ENCODE measurements at regions not wholly inside any gene's neighbourhood (a gene's known extent, or its start where the extent isn't known, plus 50 kb on each side); places are given as distances from the start of the nearest gene placed in this dataset.
"Not testable (repeated sequence)": the region's sequence is repeated elsewhere in the genome, so short reads cannot be mapped to it uniquely, and the experiment has no call there.

DNA sequence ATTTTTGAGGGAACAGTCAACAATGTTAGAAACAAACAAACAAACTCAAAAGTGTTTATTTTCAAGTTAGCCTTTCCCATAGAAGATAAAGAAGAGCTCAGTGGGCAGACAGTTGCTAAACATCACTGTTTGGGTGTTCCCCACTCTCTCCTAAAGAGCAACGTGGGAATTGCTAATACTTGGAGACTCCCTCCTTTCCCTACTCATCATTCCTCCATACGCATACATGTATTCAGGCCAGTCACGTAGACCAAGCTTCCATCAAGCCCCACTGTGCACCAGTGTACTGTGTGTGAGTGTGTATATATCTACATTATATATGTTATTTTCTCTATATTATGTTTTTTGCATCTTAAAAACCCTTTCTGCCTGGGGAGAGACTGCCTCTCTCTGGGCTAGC lies 115.0 kb upstream of the EGFLAM start:
- DNase-seq = no peak

- no peak for DNase-seq
Measured at GRCh38 chr5:38141665-38142064, 116.7 kb upstream of the EGFLAM start.

GRCh38 chr5:38138574-38138973 lies 119.8 kb upstream of the EGFLAM start:
- no peak for DNase-seq

GRCh38 chr5:38135486-38136039 lies 122.8 kb upstream of the EGFLAM start:
- no peak for DNase-seq

DNA sequence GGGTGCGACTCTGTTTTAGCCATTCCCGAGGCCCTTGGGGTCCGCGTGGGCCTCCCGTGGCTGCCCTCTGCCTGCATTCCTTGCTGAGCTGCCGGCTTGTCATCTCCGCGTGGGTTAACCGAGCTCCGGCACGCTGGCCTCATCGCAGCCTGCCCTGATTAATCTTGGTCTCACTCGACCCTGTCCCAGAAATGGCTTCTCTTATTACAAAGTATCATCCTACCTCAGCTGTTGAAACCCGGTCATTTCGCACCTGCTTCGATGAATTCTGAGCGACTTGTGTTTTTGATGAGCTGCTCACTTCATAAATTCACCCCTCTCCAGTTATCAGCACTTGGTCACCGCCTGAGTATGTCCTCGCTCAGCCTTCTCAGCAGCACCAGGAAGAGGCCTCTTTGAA lies 123.5 kb upstream of the EGFLAM start:
- no peak for DNase-seq

DNA sequence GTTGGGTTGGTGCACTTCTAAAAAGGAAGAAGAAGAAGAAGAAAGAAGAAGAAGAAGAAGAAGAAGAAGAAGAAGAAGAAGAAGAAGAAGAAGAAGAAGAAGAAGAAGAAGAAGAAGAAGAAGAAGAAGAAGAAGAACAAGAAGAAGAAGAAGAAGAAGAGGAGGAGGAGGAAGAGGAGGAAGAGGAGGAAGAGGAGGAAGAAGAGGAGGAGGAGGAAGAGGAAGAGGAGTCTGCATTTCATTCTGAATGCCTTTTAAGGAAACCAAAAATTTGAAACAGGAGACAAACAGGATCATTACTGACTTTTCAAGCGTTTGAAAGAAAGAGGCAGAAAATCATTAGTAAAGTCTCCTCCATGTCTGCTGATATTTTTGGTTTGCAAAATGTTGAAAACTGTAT lies 124.1 kb upstream of the EGFLAM start:
- DNase-seq = not testable (repeated sequence)

- DNase-seq = no peak
Measured at GRCh38 chr5:38131686-38132085, 126.7 kb upstream of the EGFLAM start.

- DNase-seq = no peak
Measured at GRCh38 chr5:38124321-38124720, 134.0 kb upstream of the EGFLAM start.

GRCh38 chr5:38121420-38121819 lies 136.9 kb upstream of the EGFLAM start:
- no peak for DNase-seq

DNA sequence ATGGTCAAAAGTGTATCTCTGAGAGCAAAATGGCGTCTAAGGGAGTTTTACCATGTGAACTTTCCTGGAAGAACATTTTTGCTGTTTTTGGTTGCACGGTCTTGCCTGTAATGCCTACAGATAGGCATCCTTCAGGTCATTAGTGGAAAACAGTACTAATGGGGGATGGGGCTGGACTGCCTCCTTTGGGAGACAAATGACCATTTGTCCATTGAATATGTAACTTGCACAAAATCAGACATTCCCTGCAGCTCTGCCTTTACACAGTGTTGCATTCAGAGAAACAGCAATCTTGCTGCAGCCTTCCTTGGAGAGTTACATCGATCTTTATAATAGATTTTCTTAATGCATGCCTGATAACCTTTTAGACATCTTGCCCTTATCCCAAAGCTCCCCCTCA lies 138.5 kb upstream of the EGFLAM start:
- no peak for DNase-seq

DNA sequence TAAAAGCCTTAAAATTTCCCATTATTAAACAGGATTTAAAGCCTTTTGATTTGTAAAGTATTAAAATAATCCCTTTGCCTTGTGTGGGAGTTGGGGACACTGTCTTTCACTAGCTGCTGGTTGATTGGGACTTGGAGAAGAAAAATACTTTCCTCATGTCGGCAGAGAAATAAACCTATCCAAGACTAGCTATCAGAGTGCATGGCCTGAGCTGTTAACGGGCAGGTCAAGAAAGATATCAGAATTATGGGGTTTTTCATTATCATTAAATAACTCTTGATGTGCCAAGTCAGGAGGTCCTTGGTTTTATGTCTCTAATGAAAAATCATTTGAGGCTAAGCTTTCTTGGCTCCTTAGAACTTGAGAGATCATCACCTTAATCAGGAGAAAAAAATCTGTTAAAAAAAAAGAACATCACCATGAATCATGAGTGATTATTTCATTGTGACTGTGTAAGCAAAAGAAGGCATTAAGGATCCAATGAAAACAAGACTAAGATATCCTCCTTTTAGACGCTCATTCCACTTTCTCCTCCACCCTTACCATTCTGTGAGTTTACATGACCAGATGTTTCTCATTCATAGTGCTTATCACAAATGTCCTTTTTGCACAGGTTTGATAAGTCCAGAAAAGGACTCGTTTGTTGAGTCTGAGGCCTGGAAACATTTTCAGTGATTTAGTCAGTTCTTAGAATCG lies 140.4 kb upstream of the EGFLAM start:
- DNase-seq = no peak

DNA sequence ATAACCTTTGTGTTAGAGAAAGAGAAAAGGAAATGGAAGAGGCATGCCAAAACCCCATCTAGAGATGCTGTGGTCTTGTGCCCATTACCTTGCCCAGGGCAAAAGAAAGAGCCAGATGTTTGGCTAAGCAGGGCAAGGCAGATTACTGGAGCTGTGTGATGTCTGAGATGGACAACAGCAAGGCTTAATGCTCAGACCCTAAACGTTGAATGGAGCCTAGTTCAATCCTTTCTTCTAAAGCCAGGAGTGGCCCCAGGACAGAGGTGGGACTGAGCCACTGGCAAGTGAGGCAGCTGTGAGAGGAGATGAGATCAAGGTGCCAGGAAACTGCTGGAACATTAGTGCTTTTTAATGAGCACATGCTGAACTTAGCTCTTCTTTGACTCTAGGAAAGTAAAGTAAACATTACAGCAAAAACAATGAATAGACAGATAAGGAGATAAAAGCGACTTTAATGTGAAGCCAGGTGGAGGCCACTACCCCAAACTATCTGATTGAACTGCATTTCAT lies 143.0 kb upstream of the EGFLAM start:
- DNase-seq = no peak

- no peak for DNase-seq
Measured at GRCh38 chr5:38113880-38114279, 144.5 kb upstream of the EGFLAM start.

GRCh38 chr5:38113456-38113855 lies 144.9 kb upstream of the EGFLAM start:
- DNase-seq = no peak

GRCh38 chr5:38112938-38113337 lies 145.4 kb upstream of the EGFLAM start:
- DNase-seq = no peak

DNA sequence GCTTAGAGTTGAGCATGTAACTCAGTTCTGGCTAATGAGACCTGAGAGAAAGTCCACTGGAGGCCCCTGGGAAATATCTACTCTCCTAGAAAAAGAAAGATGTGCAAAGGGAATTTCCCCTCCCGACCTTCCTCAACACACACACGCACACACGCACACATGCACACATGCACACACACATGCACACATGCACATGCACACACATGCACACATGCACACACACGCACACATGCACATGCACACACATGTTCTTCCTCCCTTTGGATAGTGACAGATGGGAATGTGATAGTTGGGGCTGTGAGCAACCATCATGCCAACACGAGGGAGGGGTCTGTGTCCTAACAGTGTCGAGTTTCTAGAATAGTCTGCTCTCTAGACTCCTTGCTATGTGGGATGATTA lies 148.2 kb upstream of the EGFLAM start:
- DNase-seq = no peak

- DNase-seq = no peak
Measured at GRCh38 chr5:38107096-38107495, 151.3 kb upstream of the EGFLAM start.

DNA sequence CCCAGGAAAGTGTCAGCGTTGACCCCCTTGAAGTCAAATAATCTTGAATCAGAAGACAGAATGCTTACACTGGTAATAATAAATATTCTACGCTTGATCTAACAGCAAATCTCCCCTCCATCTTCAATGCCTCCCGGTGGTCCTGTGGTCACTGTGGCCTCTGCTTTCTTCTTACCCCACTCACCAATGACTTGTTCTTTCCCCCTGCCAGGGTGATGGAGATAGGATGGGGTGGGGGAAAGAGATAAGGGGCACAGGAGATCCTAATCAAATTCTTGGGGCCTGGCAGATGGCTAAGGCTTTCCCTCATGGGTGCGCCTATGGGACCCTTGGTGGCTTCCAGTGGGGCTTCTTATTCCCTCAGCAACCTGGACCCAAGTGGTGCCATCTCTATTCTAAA lies 152.6 kb upstream of the EGFLAM start:
- no peak for DNase-seq

DNA sequence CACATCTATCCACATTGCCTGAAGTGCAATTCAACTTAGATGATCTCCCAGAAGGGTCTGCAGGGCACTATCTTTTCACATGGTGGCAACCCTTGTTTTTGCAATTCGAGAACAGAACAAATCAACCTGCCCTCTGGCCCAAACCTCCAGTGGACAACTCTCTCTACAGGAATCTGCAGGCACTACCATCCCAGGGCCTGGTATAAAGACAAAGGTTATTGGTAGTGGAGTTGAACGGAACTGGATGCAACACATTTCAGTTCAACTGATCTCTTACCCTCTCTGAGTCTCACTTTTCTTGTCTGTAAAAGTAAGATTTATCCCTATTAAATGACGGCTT lies 153.2 kb upstream of the EGFLAM start:
- no peak for DNase-seq

DNA sequence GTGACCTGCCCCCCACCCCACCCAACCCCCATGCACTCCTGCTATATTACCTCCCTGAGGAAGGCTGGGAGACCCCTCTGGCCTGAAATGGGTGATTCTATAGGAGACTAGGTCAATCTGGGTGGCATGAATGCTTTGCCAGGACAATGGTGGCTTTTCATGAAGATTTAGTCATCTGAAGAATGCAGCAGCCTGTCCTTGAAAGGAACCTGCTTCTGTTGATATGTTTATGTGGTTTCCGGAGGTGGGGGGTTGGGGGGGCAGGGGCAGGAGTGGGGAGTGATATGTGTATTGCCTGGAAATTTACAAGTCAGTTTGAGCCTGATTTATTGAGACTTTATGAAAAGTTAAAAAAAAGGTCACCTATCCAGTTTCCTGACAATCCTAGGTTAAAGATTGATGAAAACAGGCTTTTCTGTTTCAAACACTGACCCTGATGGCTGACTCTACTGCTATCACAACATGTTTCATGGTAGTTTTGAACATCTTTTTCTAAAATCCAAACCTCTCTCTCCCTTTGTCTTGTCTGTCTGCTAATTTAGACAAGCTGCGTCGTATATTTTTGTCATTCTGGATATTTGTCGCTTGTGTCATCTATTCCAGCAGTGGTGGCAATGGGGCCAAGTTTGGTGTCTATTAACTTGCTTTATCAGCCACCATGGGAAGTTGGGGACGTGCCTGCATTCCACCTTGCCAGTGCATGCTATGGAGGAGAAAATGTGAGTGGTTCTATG lies 153.7 kb upstream of the EGFLAM start:
- DNase-seq = no peak

- no peak for DNase-seq
Measured at GRCh38 chr5:38101897-38102296, 156.5 kb upstream of the EGFLAM start.

DNA sequence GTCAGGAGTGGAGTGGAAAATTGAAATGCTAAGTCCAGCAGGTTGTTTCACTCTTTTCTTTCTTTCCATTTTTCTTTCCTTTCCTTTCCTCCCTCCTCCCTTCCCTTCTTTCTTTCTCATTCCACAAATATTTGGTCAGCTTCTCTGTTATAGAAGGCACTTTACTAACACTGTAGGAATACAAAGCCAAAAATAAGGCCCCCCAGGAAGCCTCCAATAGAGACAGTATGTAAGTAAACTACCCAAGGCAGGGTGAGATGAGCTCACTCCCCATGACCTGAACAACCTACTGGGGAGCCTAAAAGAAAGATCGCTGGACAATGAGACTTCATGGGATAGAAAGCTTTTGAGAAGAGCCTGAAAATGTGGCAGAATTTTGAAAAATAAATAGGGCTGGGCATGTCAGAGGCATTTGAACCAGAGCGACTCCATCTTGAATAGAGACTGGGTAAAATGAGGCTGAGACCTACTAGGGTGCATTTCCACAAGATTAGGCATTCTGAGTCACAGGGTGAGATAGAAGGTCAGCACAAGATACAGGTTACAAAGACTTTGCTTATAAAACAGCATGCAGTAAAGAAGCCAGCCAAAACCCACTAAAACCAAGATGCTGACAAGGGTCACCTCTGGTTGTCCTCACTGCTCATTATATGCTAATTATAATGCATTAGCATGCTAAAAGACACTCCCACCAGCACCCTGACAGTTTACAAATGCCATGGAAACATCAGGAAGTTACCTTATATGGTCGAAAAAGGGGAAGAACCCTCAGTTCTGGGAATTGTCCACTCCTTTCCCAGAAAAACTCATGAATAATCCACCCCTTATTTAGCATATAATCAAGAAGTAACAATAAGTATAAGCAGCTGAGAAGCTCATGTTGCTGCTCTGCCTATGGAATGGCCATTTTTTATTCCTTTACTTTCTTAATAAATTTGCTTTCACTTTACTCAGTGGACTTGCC lies 158.9 kb upstream of the EGFLAM start:
- no peak for DNase-seq

DNA sequence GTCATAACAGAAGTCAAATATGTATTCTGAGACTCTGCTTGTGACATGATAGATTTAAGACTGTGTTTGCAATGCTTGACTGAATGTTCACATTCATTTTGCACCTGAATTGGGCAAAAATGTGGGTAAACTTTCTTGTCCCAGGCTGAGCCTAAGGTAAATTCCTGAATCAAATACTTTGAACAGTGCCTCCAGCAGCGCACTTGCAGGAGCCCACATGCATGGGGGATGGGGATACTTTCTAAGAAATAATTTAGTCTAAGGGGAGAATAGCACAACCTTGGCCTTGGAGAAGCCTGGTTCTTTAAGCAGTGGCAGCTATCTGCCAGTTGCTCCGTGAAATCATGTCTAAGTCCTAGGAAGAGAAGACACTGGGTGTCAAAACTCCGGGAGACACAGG lies 163.5 kb upstream of the EGFLAM start:
- DNase-seq = no peak

Measured in activated effector memory CD4-positive, alpha-beta T cell treated with Interleukin-2 at 50 U/mL for 16 hours (primary cell).